LNCAP (cell line): ENCODE measurements at regions not wholly inside any gene's neighbourhood (a gene's known extent, or its start where the extent isn't known, plus 50 kb on each side); places are given as distances from the start of the nearest gene placed in this dataset.

Source experiments
- CTCF ChIP-seq: fragments of 450-650 bp; IDR thresholded peaks from 2 replicates; pipeline ENCODE4 v1.5.1; 2017; ENCODE audit warnings: mild to moderate bottlenecking

GRCh38 chr5:143992496-143992895 is 178.0 kb downstream of the YIPF5 start:
- TF ChIP-seq CTCF, result no peak

GRCh38 chr5:144002876-144003275 is 167.6 kb downstream of the YIPF5 start:
- no peak for TF ChIP-seq CTCF

GRCh38 chr5:144003636-144004035 is 166.8 kb downstream of the YIPF5 start:
- no peak for TF ChIP-seq CTCF

DNA sequence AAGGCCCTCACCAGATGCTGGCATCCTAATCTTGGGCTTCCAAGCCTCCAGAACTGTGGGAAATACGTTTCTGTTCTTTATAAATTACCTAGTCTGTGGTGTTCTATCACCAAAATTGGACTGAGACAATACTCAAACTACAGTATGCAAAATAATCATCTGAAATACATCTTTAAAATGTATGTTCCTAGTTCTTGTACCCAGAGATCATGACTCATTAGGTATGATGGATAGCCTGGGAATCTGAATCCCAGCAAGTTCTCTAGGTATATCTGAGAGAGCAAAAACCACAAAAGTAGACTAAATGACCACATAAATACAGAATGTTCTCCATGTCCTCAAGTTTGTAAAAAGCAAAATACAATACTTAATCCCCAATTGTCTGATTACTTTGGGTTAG is 166.3 kb downstream of the YIPF5 start:
- no peak for TF ChIP-seq CTCF

GRCh38 chr5:144004751-144005150 is 165.7 kb downstream of the YIPF5 start:
- no peak for TF ChIP-seq CTCF

- TF ChIP-seq CTCF, result no peak
Measured at GRCh38 chr5:144009116-144009515, 161.3 kb downstream of the YIPF5 start.

DNA sequence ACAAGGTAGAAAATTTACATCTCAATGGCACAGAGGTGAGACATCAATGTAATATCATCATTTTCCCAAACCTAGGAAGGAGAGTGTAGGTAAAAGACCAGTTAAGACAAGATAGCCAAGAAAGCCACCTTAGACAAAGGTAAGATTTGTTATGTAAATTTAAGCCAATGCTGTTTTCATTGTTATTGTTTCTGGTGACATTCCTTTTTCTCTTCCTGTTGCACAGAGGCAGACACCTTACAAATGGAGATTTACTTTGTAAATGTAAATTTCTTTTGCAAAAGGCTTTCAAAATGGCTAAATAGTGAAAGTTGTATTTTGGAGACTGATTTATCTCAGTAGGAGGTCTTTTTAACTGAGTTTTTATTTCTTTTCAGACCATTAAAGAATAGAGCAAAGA is 159.1 kb downstream of the YIPF5 start:
- TF ChIP-seq CTCF, result no peak

- TF ChIP-seq CTCF, result no peak
Measured at GRCh38 chr5:144013816-144014215, 156.6 kb downstream of the YIPF5 start.
